Neural progenitor cell (in vitro differentiated cells): ENCODE measurements at regions not wholly inside any gene's neighbourhood (a gene's known extent, or its start where the extent isn't known, plus 50 kb on each side); places are given as distances from the start of the nearest gene placed in this dataset.

ENCODE experiments used
- DNase-seq: peaks from one replicate; pipeline ENCODE4 v3.0.0-alpha.2; 2016; ENCODE audit warnings: low spot score
- H2AFZ ChIP-seq: fragments of 200-600 bp; sonication (generic); replicated peaks from 2 replicates; pipeline ENCODE4 v1.6.1; 2016; ENCODE audit warnings: antibody characterized with exemption
- H3F3A ChIP-seq: fragments of 200-600 bp; sonication (generic); 2 replicates; pipeline ENCODE4 v1.6.1; 2016; ENCODE audit warnings: antibody characterized with exemption, low read depth
- H3K27ac ChIP-seq: fragments of 200-600 bp; sonication (generic); 2 replicates; pipeline ENCODE4 v1.5.1; 2016; ENCODE audit warnings: mild to moderate bottlenecking
- H3K27me3 ChIP-seq: fragments of 200-600 bp; sonication (generic); 2 replicates; pipeline ENCODE4 v1.6.1; 2016; ENCODE audit warnings: mild to moderate bottlenecking, moderate library complexity
- H3K36me3 ChIP-seq: fragments of 200-600 bp; sonication (generic); 2 replicates; pipeline ENCODE4 v1.5.1; 2016
- H3K4me1 ChIP-seq: fragments of 200-600 bp; sonication (generic); 2 replicates; pipeline ENCODE4 v1.6.1; 2016; ENCODE audit warnings: mixed run types
- H3K4me2 ChIP-seq: fragments of 200-600 bp; sonication (generic); 2 replicates; pipeline ENCODE4 v1.6.1; 2016
- H3K4me3 ChIP-seq: fragments of 200-600 bp; sonication (generic); 2 replicates; pipeline ENCODE4 v1.5.1; 2016
- H3K79me2 ChIP-seq: fragments of 200-600 bp; sonication (generic); 2 replicates; pipeline ENCODE4 v1.6.1; 2016; ENCODE audit warnings: low read depth
- H3K9ac ChIP-seq: fragments of 200-600 bp; sonication (generic); 2 replicates; pipeline ENCODE4 v1.6.1; 2016
- H3K9me3 ChIP-seq: fragments of 200-600 bp; sonication (generic); 2 replicates; pipeline ENCODE4 v1.5.1; 2016; ENCODE audit warnings: low read depth
- H4K20me1 ChIP-seq: fragments of 200-600 bp; sonication (generic); 2 replicates; pipeline ENCODE4 v1.6.1; 2016; ENCODE audit warnings: low read depth
- H3K27ac Mint-ChIP-seq: 3 replicates; pipeline ENCODE4 v1.8.0; 2021; ENCODE audit warnings: mixed read lengths
- H3K27me3 Mint-ChIP-seq: 2 replicates; pipeline ENCODE4 v1.8.0; 2022; ENCODE audit warnings: low read depth, mild to moderate bottlenecking, inconsistent platforms, moderate library complexity, mixed read lengths; ENCODE audit not compliant: insufficient read depth
- H3K36me3 Mint-ChIP-seq: 3 replicates; pipeline ENCODE4 v1.8.0; 2021; ENCODE audit warnings: mixed read lengths
- H3K4me1 Mint-ChIP-seq: 3 replicates; pipeline ENCODE4 v1.8.0; 2021; ENCODE audit warnings: mixed read lengths
- H3K4me3 Mint-ChIP-seq: 3 replicates; pipeline ENCODE4 v1.8.0; 2021; ENCODE audit warnings: mild to moderate bottlenecking, moderate library complexity, mixed read lengths
- H3K9me3 Mint-ChIP-seq: 3 replicates; pipeline ENCODE4 v1.8.0; 2020; ENCODE audit warnings: mixed read lengths
- CTCF ChIP-seq: fragments of 200-600 bp; sonication (generic); IDR thresholded peaks from 2 replicates; pipeline ENCODE4 v1.5.1; 2017; ENCODE audit warnings: antibody characterized with exemption, mild to moderate bottlenecking
- EZH2 ChIP-seq: fragments of 200-600 bp; sonication (generic); IDR thresholded peaks from 2 replicates; pipeline ENCODE4 v1.6.1; 2017; ENCODE audit warnings: antibody characterized with exemption, mild to moderate bottlenecking, moderate library complexity
- EZH2phosphoT487 ChIP-seq: fragments of 200-600 bp; sonication (generic); IDR thresholded peaks from 2 replicates; pipeline ENCODE4 v1.6.1; 2017; ENCODE audit warnings: antibody characterized with exemption

DNA sequence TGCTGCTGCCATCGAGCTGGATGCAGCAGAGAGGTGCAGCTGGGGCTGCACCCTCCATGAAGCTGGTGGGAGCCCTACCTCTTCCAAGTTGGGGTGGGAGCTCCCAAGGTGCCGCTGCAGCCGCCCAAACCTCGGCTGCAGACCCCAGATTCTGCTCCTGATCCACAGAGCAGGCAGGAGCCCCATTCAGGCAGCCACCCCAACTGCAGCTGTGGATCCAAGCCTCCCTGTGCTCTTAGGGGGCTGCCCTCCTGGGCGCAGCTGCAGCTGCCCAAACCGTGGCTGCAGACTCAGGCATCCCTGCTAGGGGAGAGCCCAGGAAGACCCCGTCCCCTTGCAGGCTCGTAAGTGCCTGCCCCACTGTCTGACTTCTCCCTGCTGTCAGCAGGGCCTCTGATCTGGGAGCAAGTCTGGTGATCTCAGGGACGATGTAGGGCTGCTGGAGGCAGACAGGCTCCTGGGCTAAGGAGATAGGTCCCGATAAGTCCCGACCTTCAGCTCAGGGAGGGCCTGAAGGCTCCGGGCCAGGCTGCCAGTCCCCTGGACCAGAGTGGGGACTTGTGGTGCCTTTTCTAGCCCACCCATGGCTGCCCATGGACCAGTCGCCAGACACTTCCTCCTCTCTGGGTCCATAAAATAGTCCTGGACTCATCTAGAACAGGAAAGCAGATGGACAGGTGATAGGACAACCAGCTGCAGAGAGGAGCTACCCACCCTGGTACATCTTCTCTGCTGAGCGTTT is 767.1 kb upstream of the CDH7 start:
- no peaks in the 10 kb centered on the region for H3K4me1 Mint-ChIP-seq
- no peak overlapping the region for H2AFZ ChIP-seq
- no peak overlapping the region for H3K4me2 ChIP-seq
- H3K4me1 ChIP-seq, result no peaks in the 10 kb centered on the region
- H3F3A ChIP-seq, result no peaks in the 10 kb centered on the region
- H3K27ac Mint-ChIP-seq, result no peak overlapping the region
- no peak overlapping the region for H3K4me3 ChIP-seq
- no peaks in the 10 kb centered on the region for H3K36me3 ChIP-seq
- TF ChIP-seq EZH2phosphoT487 (no peak), CTCF (no peak), EZH2 (no peak)
- no peaks in the 10 kb centered on the region for H3K79me2 ChIP-seq
- DNase-seq, result no peak
- no peaks in the 10 kb centered on the region for H3K27me3 ChIP-seq
- H3K9me3 ChIP-seq, result no peaks in the 10 kb centered on the region
- H3K9ac ChIP-seq, result no peak overlapping the region
- no peaks in the 10 kb centered on the region for H3K9me3 Mint-ChIP-seq
- peaks cover 2% of the 10 kb centered on the region for H3K27me3 Mint-ChIP-seq
- no peak overlapping the region for H3K4me3 Mint-ChIP-seq
- H4K20me1 ChIP-seq, result no peaks in the 10 kb centered on the region
- H3K27ac ChIP-seq, result no peak overlapping the region
- no peaks in the 10 kb centered on the region for H3K36me3 Mint-ChIP-seq

- H2AFZ ChIP-seq, result no peak overlapping the region
- H3K4me1 Mint-ChIP-seq, result no peaks in the 10 kb centered on the region
- H4K20me1 ChIP-seq, result no peaks in the 10 kb centered on the region
- no peaks in the 10 kb centered on the region for H3K36me3 ChIP-seq
- peaks cover 2% of the 10 kb centered on the region for H3K27me3 Mint-ChIP-seq
- H3K4me3 ChIP-seq, result no peak overlapping the region
- no peaks in the 10 kb centered on the region for H3K9me3 Mint-ChIP-seq
- no peak for DNase-seq
- H3K9me3 ChIP-seq, result no peaks in the 10 kb centered on the region
- no peaks in the 10 kb centered on the region for H3F3A ChIP-seq
- H3K79me2 ChIP-seq, result no peaks in the 10 kb centered on the region
- no peak overlapping the region for H3K4me2 ChIP-seq
- no peaks in the 10 kb centered on the region for H3K4me1 ChIP-seq
- H3K9ac ChIP-seq, result no peak overlapping the region
- no peaks in the 10 kb centered on the region for H3K36me3 Mint-ChIP-seq
- TF ChIP-seq EZH2phosphoT487 (no peak), CTCF (no peak), EZH2 (no peak)
- H3K27ac ChIP-seq, result no peak overlapping the region
- H3K27me3 ChIP-seq, result no peaks in the 10 kb centered on the region
- H3K27ac Mint-ChIP-seq, result no peak overlapping the region
- no peak overlapping the region for H3K4me3 Mint-ChIP-seq
These were observed 768.3 kb upstream of the CDH7 start for GRCh38 chr18:64982414-64983055.

- no peaks in the 10 kb centered on the region for H3K36me3 Mint-ChIP-seq
- Histone ChIP-seq H3K4me3 (no peak overlapping the region), H3K9ac (no peak overlapping the region), H3K4me1 (no peaks in the 10 kb centered on the region), H3K79me2 (no peaks in the 10 kb centered on the region), H3K9me3 (no peaks in the 10 kb centered on the region), H3K36me3 (no peaks in the 10 kb centered on the region), H3F3A (no peaks in the 10 kb centered on the region), H3K27me3 (no peaks in the 10 kb centered on the region), H4K20me1 (no peaks in the 10 kb centered on the region), H3K27ac (no peak overlapping the region), H3K4me2 (no peak overlapping the region), H2AFZ (no peak overlapping the region)
- H3K27me3 Mint-ChIP-seq, result peaks cover 2% of the 10 kb centered on the region
- no peak overlapping the region for H3K4me3 Mint-ChIP-seq
- TF ChIP-seq EZH2phosphoT487, result no peak
- TF ChIP-seq CTCF, result no peak
- TF ChIP-seq EZH2, result no peak
- DNase-seq, result no peak
- H3K4me1 Mint-ChIP-seq, result no peaks in the 10 kb centered on the region
- no peaks in the 10 kb centered on the region for H3K9me3 Mint-ChIP-seq
- H3K27ac Mint-ChIP-seq, result no peak overlapping the region
These were observed 768.9 kb upstream of the CDH7 start for GRCh38 chr18:64981915-64982314.
